ENCODE measurements at regions not wholly inside any gene's neighbourhood (a gene's known extent, or its start where the extent isn't known, plus 50 kb on each side); places are given as distances from the start of the nearest gene placed in this dataset.
"Not testable (repeated sequence)": the region's sequence is repeated elsewhere in the genome, so short reads cannot be mapped to it uniquely, and the experiment has no call there.

GRCh38 chr13:105847527-105848291, 687.8 kb downstream of the EFNB2 start:
- DNase-seq (ENCODE audit: low read depth), result no peak

GRCh38 chr13:105846923-105847322, 688.5 kb downstream of the EFNB2 start:
- DNase-seq (ENCODE audit: low read depth), result no peak

GRCh38 chr13:105841286-105841685, 694.2 kb downstream of the EFNB2 start:
- DNase-seq (ENCODE audit: low read depth), result no peak

- DNase-seq (ENCODE audit: low read depth), result no peak
Measured at GRCh38 chr13:105838231-105838630, 697.2 kb downstream of the EFNB2 start.

- DNase-seq (ENCODE audit: low read depth), result not testable (repeated sequence)
Measured at GRCh38 chr13:105837295-105837694, 698.2 kb downstream of the EFNB2 start.

GRCh38 chr13:105830821-105831220, 704.6 kb downstream of the EFNB2 start:
- DNase-seq (ENCODE audit: low read depth), result no peak

- DNase-seq (ENCODE audit: low read depth), result no peak
Measured at GRCh38 chr13:105827111-105827809, 708.2 kb downstream of the EFNB2 start.

GRCh38 chr13:105825071-105825470, 710.4 kb downstream of the EFNB2 start:
- no peak for DNase-seq (ENCODE audit: low read depth)

GRCh38 chr13:105821337-105821736, 714.1 kb downstream of the EFNB2 start:
- no peak for DNase-seq (ENCODE audit: low read depth)

GRCh38 chr13:105820415-105820814, 715.0 kb downstream of the EFNB2 start:
- DNase-seq (ENCODE audit: low read depth), result no peak

- DNase-seq (ENCODE audit: low read depth), result no peak
Measured at GRCh38 chr13:105817498-105817897, 718.0 kb downstream of the EFNB2 start.

GRCh38 chr13:105816994-105817393, 718.5 kb downstream of the EFNB2 start:
- DNase-seq (ENCODE audit: low read depth), result no peak

GRCh38 chr13:105814902-105815250, 720.6 kb downstream of the EFNB2 start:
- no peak for DNase-seq (ENCODE audit: low read depth)

GRCh38 chr13:105814219-105814901, 721.1 kb downstream of the EFNB2 start:
- no peak for DNase-seq (ENCODE audit: low read depth)

- DNase-seq (ENCODE audit: low read depth), result no peak
Measured at GRCh38 chr13:105806628-105806920, 728.9 kb downstream of the EFNB2 start.

GRCh38 chr13:105805892-105806627, 729.4 kb downstream of the EFNB2 start:
- DNase-seq (ENCODE audit: low read depth), result no peak

GRCh38 chr13:105804561-105805190, 730.8 kb downstream of the EFNB2 start:
- peak; percentile 5 for DNase-seq (ENCODE audit: low read depth)

GRCh38 chr13:105799155-105799554, 736.3 kb downstream of the EFNB2 start:
- DNase-seq (ENCODE audit: low read depth), result no peak

- DNase-seq (ENCODE audit: low read depth), result no peak
Measured at GRCh38 chr13:105798541-105798940, 736.9 kb downstream of the EFNB2 start.

- DNase-seq (ENCODE audit: low read depth), result no peak
Measured at GRCh38 chr13:105796081-105796480, 739.4 kb downstream of the EFNB2 start.

- DNase-seq (ENCODE audit: low read depth), result no peak
Measured at GRCh38 chr13:105790923-105791322, 744.5 kb downstream of the EFNB2 start.

GRCh38 chr13:105788530-105788929, 746.9 kb downstream of the EFNB2 start:
- no peak for DNase-seq (ENCODE audit: low read depth)

Data from ELR (cell line).